Naive B cell (primary cell): ENCODE measurements at regions not wholly inside any gene's neighbourhood (a gene's known extent, or its start where the extent isn't known, plus 50 kb on each side); places are given as distances from the start of the nearest gene placed in this dataset.
"Not testable (repeated sequence)": the region's sequence is repeated elsewhere in the genome, so short reads cannot be mapped to it uniquely, and the experiment has no call there.

Experiments
- ATAC-seq, 2 donors: fragments of 150-1000 bp; cut with Tn5 transposase; 2 replicates each; pipeline ENCODE4 v1.10.0; 2021; ENCODE audit warnings: low read depth in 2 of 2, mild to moderate bottlenecking in 2 of 2, moderate library complexity in 2 of 2
- DNase-seq: peaks from one replicate; pipeline ENCODE4 v3.0.0; 2022
- H3K27ac Mint-ChIP-seq, 6 donors: one replicate each; pipeline ENCODE4 v1.8.0; 2020 to 2022; ENCODE audit warnings: mild to moderate bottlenecking in 6 of 6, mixed read lengths in 6 of 6, moderate library complexity in 5 of 6, inconsistent platforms in 2 of 6
- H3K27me3 Mint-ChIP-seq, 3 donors: one replicate each; pipeline ENCODE4 v1.8.0; 2021 to 2022; ENCODE audit warnings: mixed read lengths in 3 of 3, mild to moderate bottlenecking in 1 of 3
- H3K36me3 Mint-ChIP-seq, 2 donors: one replicate each; pipeline ENCODE4 v1.8.0; 2020 to 2022; ENCODE audit warnings: mixed read lengths in 2 of 2, inconsistent platforms in 1 of 2, mild to moderate bottlenecking in 1 of 2
- H3K4me1 Mint-ChIP-seq, 3 donors: one replicate each; pipeline ENCODE4 v1.8.0; 2020 to 2022; ENCODE audit warnings: mixed read lengths in 3 of 3, inconsistent platforms in 1 of 3, mild to moderate bottlenecking in 1 of 3, moderate library complexity in 1 of 3
- H3K4me3 Mint-ChIP-seq, 8 donors: one replicate each; pipeline ENCODE4 v1.8.0; 2020 to 2022; ENCODE audit warnings: mild to moderate bottlenecking in 8 of 8, mixed read lengths in 8 of 8, moderate library complexity in 8 of 8, inconsistent platforms in 2 of 8
- H3K9me3 Mint-ChIP-seq, 7 donors: one replicate each; pipeline ENCODE4 v1.8.0; 2020 to 2022; ENCODE audit warnings: mixed read lengths in 7 of 7, mild to moderate bottlenecking in 5 of 7, inconsistent platforms in 2 of 7, moderate library complexity in 1 of 7

DNA sequence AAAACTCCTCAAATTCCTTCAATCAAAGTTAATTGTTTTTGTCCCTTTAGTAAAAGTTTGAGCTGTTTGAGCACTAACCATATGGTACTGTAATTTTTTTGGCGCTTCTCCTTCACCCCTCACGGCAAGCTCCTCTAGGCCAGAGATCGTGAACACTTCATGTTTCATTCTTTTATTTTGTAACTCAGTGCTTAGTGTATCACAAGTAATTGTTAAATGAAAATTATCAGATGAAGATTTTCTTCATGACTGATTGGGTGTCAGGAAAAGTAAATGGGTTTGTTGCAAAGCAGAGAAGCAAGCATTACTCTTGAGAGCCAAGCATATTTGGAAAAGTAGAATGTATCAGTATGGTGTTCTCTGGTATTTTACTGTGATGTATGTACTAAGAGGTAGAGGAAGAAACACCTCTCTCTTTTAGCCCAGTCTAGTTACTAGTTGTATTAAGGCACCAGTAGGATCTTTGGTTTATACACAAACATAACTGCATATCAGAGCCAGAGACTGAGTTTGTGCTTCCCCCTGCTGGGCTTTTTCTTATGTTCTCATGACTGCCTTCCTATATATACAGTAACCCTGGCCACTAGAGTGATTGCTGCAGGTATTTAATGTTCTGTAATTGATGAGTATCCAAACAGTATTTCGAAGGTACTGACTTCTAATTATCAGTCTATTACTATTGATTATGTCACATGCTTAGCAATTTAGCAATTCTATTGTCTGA is 202.3 kb upstream of the KLHL1 start:
- Mint-ChIP-seq H3K27me3 (no peaks in the 10 kb centered on the region), H3K4me1 (no peaks in the 10 kb centered on the region), H3K36me3 (no peaks in the 10 kb centered on the region), H3K9me3 (peaks cover 0 to 3% (median under 1%) of the 10 kb centered on the region in 7 donors), H3K4me3 (no peak overlapping the region), H3K27ac (no peak overlapping the region)
- DNase-seq: no peak
- no peak for ATAC-seq

DNA sequence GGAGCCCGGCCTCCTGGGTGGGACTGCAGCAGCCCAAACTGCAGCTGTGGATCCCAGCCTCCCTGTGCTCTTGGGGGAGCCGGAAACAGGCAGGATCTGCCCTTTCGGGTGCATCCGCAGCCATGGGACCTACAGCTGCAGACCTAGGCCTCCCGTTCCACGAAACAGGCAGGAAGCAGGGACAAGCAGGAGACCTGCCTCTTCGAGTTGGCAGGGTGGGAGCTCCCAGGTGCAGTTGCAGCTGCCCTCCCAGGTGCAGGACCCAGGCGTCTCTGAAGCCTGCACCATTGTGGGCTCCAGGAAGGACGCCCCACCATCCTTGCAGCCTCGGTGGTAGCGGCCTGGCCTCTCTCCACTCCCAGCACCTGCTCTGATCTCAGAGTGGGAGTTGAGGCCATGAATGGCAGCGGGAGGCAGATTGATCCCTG is 189.0 kb upstream of the KLHL1 start:
- ATAC-seq (no peak), DNase-seq (no peak)
- Mint-ChIP-seq H3K4me1 (no peaks in the 10 kb centered on the region), H3K27me3 (no peaks in the 10 kb centered on the region), H3K4me3 (no peak overlapping the region), H3K9me3 (peaks cover 9 to 34% (median 19%) of the 10 kb centered on the region in 7 donors), H3K27ac (no peak overlapping the region), H3K36me3 (peaks cover 0 to 7% of the 10 kb centered on the region in 2 donors)

DNA sequence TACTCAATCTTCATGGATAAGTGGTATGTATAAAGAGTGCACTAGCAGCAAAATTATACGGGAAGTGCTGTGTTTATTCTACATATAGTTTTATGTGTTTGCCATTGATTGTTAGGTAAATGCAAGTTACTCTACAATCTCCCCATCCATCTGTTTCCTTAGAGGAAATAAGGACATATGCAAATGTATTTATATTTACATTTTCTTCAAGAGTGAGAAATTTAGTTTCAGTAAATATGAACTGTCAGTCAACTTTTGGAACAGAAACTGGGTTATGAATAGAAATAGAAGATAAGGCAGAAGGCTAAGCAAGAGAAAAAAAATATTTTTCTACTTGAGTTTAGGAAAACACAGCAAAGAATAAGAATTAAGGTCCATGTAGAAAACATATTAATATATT is 176.1 kb upstream of the KLHL1 start:
- no peaks in the 10 kb centered on the region for H3K36me3 Mint-ChIP-seq
- no peak overlapping the region for H3K27ac Mint-ChIP-seq
- H3K27me3 Mint-ChIP-seq: no peaks in the 10 kb centered on the region
- peaks cover 1 to 10% (median 5%) of the 10 kb centered on the region in 7 donors for H3K9me3 Mint-ChIP-seq
- no peaks in the 10 kb centered on the region for H3K4me1 Mint-ChIP-seq
- H3K4me3 Mint-ChIP-seq: no peak overlapping the region
- no peak for ATAC-seq
- no peak for DNase-seq

DNA sequence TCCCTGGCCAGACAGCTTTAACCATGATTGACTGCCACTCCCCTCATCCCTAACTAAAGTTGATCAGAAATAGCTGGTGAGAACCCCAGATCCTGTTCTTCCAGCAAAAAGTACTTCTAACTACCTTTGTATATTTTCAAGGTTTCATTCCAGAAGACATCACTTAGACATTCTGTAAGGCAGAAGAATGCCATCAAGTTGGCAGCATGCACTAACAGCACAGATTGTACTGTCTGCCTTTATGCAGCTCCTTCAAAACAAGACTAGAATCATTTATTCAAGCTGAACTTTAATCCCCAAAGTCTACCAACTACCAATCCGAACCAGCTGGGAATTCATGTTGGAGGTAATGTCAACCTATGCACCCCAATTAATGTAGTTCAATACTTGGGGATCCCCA is 167.6 kb upstream of the KLHL1 start:
- DNase-seq (no peak), ATAC-seq (no peak)
- no peak overlapping the region for H3K27ac Mint-ChIP-seq
- H3K4me1 Mint-ChIP-seq: no peaks in the 10 kb centered on the region
- no peak overlapping the region for H3K4me3 Mint-ChIP-seq
- no peaks in the 10 kb centered on the region for H3K27me3 Mint-ChIP-seq
- no peaks in the 10 kb centered on the region for H3K36me3 Mint-ChIP-seq
- peaks cover 0 to 5% (median 0%) of the 10 kb centered on the region in 7 donors for H3K9me3 Mint-ChIP-seq

DNA sequence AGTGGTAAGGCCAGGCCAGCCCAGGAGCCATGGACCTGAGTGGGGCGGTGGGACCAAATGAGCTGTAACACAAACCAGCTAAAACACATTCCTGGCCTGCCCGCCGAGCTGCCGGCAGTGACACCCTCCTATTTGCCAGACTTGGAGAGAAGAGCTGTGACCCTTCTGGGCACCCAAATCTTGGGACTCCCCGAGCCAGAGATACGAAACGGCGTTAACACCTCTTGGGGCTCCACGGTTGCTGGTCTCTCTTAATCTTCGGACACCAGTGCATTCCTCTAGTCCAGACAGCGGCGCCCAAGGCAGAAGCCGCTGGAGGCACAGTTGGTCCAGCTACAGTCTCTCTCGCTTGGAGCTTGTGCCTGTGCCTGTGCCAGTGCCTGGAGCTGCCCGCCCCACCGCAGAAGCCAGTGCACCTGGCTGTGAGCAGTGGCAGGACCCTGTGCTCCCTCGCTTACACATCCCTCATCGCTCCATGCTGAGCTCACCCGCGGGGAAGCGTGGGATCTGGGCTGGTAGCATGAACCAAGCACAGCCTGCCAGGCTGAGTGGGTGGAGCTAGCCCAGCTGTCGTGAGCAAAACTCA is 147.2 kb upstream of the KLHL1 start:
- DNase-seq (no peak), ATAC-seq (no peak)
- Mint-ChIP-seq H3K27me3 (no peaks in the 10 kb centered on the region), H3K36me3 (no peaks in the 10 kb centered on the region), H3K9me3 (peaks cover 0 to 14% (median 4%) of the 10 kb centered on the region in 7 donors), H3K4me1 (no peaks in the 10 kb centered on the region), H3K27ac (no peak overlapping the region), H3K4me3 (no peak overlapping the region)

DNA sequence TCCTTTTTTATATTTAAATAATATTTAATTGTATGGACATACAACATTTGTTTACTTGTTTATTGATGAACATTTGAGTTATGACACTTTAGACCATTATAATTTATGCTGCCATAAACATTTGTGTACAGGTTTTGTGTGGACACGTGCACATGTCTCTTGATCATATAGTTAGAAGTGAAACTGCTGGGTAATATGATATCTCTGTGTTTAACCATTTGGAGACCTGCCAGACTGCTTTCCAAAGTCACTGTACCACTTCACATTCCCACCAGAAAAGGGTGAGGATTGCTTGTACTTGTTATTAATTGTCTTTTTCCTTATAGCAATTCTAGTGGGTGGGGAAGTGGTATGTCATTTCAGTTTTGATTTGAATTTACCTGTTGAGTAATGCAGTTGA is 145.6 kb upstream of the KLHL1 start:
- Mint-ChIP-seq H3K27ac (no peak overlapping the region), H3K4me3 (no peak overlapping the region), H3K9me3 (peaks cover 0 to 16% (median 6%) of the 10 kb centered on the region in 7 donors), H3K4me1 (no peaks in the 10 kb centered on the region), H3K36me3 (no peaks in the 10 kb centered on the region), H3K27me3 (no peaks in the 10 kb centered on the region)
- ATAC-seq (no peak), DNase-seq (no peak)

DNA sequence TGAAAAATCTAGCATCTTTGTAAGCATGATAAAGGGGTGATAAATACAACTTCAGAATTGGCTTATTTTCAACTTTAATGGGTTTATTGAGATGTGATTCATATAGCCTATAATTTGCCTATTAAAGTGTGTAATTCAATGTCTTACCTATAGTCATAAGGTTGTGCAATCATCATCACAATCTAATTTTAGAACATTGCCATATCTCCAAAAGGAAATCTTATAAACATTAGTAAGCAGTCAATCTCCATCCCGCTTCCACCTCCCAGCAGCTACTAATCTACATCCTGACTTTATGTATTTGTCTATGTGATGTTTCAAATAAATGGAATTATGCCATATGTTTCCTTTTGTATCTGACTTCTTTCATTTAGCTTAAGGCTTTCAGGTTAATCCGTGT is 145.2 kb upstream of the KLHL1 start:
- H3K4me1 Mint-ChIP-seq: no peaks in the 10 kb centered on the region
- ATAC-seq (no peak), DNase-seq (no peak)
- no peak overlapping the region for H3K4me3 Mint-ChIP-seq
- peaks cover 0 to 16% (median 6%) of the 10 kb centered on the region in 7 donors for H3K9me3 Mint-ChIP-seq
- no peaks in the 10 kb centered on the region for H3K27me3 Mint-ChIP-seq
- no peaks in the 10 kb centered on the region for H3K36me3 Mint-ChIP-seq
- H3K27ac Mint-ChIP-seq: no peak overlapping the region

DNA sequence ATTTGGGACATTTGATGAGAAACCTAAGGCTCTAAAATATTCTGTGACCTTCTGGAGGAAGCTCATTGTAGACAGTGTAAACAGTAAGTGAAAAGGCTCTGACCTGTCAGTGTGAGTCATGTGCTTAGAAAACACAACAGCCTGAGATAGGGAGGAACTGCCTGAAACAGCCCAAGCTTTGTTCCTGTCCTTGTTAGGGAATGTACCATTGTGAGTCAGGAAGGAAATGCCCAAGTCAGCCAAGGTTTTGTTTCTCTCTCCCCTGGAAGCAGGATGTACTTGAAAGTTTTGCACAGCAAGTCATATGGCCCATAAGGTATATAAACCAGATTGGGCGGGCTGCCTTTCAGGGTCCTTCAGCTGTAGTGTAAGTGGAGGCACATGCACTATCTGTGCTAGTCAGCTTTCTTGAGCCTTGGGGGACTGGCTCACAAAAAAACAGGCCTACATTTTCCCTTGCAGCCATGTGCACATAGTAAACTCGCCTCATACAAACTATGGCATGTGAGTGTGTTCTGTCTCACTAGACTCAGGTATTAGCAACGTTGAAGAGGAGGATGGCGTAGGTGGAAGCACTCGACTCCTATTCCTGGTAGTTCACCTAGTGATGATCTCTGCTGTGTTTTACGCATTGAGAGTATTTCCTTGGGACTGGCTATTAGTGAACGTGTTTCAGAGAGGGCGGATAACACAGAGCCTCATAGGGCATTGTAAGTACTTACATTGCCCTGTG is 141.2 kb upstream of the KLHL1 start:
- Mint-ChIP-seq H3K27me3 (no peaks in the 10 kb centered on the region), H3K4me3 (no peak overlapping the region), H3K27ac (no peak overlapping the region), H3K4me1 (no peaks in the 10 kb centered on the region), H3K9me3 (peaks cover 0 to 11% (median 8%) of the 10 kb centered on the region in 7 donors), H3K36me3 (no peaks in the 10 kb centered on the region)
- ATAC-seq (no peak), DNase-seq (no peak)

DNA sequence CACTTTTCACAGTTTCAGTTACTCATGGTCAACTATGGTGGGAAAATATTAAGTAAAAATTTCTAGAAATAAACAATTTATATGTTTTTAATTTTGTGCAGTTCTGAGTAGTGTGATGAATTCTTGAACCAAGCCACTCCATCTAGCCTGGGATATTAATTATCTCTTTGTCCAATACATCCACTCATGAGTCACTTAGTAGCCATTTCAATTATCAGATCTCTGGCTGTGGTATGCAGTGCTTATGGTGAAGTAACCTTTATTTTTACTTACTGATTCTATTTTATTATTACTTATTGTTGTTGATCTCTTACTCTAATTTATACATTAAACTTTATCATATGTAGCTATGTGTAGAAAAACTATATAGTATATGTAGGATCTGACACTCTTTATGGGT is 128.9 kb upstream of the KLHL1 start:
- H3K27me3 Mint-ChIP-seq: no peaks in the 10 kb centered on the region
- H3K36me3 Mint-ChIP-seq: no peaks in the 10 kb centered on the region
- peaks cover 0 to 8% (median 3%) of the 10 kb centered on the region in 7 donors for H3K9me3 Mint-ChIP-seq
- DNase-seq: no peak
- no peak for ATAC-seq
- no peak overlapping the region for H3K27ac Mint-ChIP-seq
- H3K4me1 Mint-ChIP-seq: no peaks in the 10 kb centered on the region
- H3K4me3 Mint-ChIP-seq: no peak overlapping the region

DNA sequence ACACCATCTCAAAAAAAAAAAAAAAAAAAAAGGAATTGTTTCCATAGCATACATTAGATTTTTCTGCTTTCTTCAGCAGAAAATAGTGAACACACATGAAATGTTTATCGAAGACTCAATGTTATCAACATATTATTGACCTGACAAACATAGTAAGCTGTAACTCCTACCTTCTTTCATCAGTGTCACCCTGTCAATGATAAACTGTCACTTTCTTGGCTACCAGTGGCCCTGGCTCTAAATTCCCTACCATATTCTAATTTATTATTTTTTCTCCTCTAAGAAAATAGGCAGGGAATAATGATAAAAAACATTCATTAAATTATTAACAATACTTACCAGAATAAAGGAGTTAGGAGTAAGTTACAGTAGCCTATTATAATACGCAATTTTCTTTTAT is 127.3 kb upstream of the KLHL1 start:
- no peaks in the 10 kb centered on the region for H3K27me3 Mint-ChIP-seq
- peaks cover 0 to 8% (median 4%) of the 10 kb centered on the region in 7 donors for H3K9me3 Mint-ChIP-seq
- H3K4me1 Mint-ChIP-seq: no peaks in the 10 kb centered on the region
- H3K4me3 Mint-ChIP-seq: no peak overlapping the region
- H3K36me3 Mint-ChIP-seq: no peaks in the 10 kb centered on the region
- H3K27ac Mint-ChIP-seq: no peak overlapping the region
- ATAC-seq: no peak
- DNase-seq: no peak

DNA sequence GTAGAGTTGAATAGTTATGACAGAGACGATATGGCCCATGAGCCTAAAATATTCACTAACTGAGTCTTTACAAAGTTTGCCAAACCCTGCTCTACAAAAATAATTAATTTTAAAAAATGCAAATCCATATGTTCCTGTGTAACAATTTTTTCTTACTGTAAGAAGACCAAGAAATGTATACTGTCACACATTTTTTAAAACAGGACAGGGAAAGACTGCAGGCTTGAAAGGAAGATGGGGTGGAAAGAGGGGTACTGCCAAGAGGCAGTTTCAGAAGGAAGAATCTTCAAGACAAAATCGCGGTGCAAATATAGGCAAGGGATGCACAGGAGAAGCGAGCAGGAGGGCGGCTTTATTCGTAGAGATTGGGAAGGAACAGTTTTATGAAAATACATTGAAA is 115.7 kb upstream of the KLHL1 start:
- DNase-seq (no peak), ATAC-seq (no peak)
- Mint-ChIP-seq H3K27ac (peak overlapping the region in 1 of 6 donors; percentile 54), H3K9me3 (peaks cover 0 to 13% (median 5%) of the 10 kb centered on the region in 7 donors), H3K27me3 (no peaks in the 10 kb centered on the region), H3K4me1 (no peaks in the 10 kb centered on the region), H3K36me3 (no peaks in the 10 kb centered on the region), H3K4me3 (no peak overlapping the region)

DNA sequence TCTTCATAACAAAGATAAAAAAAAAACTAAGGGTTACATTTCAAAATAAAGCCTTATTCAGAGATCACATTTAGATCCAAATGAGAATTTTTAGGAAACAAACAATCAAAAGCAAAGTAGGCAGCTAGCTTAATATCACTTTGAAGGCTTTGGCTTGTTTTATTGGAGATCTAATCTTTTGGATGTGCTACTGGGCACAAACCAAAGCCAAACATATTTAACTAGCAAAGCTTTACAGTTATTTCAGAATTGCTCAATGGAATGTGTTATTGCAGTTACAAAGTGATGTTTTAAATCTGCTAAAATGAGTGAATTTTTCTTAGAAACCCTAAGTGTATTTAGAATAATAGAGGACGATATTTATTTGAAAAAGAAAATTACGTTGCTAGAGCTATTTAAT is 114.7 kb upstream of the KLHL1 start:
- no peak overlapping the region for H3K27ac Mint-ChIP-seq
- no peak for DNase-seq
- no peak for ATAC-seq
- no peaks in the 10 kb centered on the region for H3K4me1 Mint-ChIP-seq
- no peak overlapping the region for H3K4me3 Mint-ChIP-seq
- H3K9me3 Mint-ChIP-seq: peaks cover 0 to 13% (median 5%) of the 10 kb centered on the region in 7 donors
- H3K36me3 Mint-ChIP-seq: no peaks in the 10 kb centered on the region
- H3K27me3 Mint-ChIP-seq: no peaks in the 10 kb centered on the region

DNA sequence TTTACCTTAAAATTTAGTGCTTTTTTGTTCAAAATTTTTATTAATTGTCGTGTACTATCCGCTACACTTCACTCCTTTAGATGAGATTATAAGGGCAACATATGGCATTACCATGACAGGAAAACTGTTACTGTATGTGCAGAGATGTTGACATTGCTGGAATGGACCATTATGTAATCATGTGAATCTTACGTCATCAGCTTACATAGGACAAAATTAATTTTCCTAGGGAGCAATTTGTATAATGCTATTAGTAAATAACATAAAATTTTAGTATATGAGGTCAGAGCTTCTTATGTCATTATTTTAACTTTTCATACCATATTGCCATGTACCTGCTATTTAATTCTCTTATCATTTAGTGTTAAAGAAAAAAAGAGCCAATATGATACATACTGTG is 110.4 kb upstream of the KLHL1 start:
- no peak overlapping the region for H3K27ac Mint-ChIP-seq
- no peaks in the 10 kb centered on the region for H3K36me3 Mint-ChIP-seq
- no peaks in the 10 kb centered on the region for H3K4me1 Mint-ChIP-seq
- ATAC-seq (no peak), DNase-seq (no peak)
- H3K9me3 Mint-ChIP-seq: peaks cover 0 to 8% (median 3%) of the 10 kb centered on the region in 7 donors
- H3K27me3 Mint-ChIP-seq: no peaks in the 10 kb centered on the region
- no peak overlapping the region for H3K4me3 Mint-ChIP-seq

DNA sequence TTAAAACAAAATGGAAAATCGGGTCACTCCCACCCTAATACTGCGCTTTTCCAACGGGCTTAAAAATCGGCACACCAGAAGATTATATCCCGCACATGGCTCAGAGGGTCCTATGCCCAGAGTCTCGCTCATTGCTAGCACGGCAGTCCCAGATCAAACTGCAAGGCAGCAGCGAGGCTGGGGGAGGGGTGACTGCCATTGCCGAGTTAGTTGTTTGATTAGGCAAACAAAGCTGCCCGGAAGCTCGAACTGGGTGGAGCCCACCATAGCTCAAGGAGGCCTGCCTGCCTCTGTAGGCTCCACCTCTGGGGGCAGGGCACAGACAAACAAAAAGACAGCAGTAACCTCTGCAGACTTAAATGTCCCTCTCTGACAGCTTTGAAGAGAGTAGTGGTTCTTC is 100.7 kb upstream of the KLHL1 start:
- not testable (repeated sequence) for H3K27ac Mint-ChIP-seq, H3K4me3 Mint-ChIP-seq, H3K36me3 Mint-ChIP-seq, DNase-seq, H3K27me3 Mint-ChIP-seq, ATAC-seq, H3K4me1 Mint-ChIP-seq
- peaks cover 0 to 15% (median 5%) of the 10 kb centered on the region in 7 donors for H3K9me3 Mint-ChIP-seq
